ENCODE measurements at regions not wholly inside any gene's neighbourhood (a gene's known extent, or its start where the extent isn't known, plus 50 kb on each side); places are given as distances from the start of the nearest gene placed in this dataset.

GRCh38 chr1:116255486-116256285 is 117.4 kb upstream of the ATP1A1 start:
- no peak for TF ChIP-seq CTCF (IDR thresholded peaks at IDR 0.05; ENCODE audit: insufficient read depth, low read depth, low read length)
- DNase-seq (ENCODE audit: low read depth): peak; percentile 6
- H3K4me3 ChIP-seq (ENCODE audit: low read depth, low read length): no peak overlapping the region

GRCh38 chr1:116256286-116256649 is 116.8 kb upstream of the ATP1A1 start:
- TF ChIP-seq CTCF (IDR thresholded peaks at IDR 0.05; ENCODE audit: insufficient read depth, low read depth, low read length): no peak
- DNase-seq (ENCODE audit: low read depth): no peak
- H3K4me3 ChIP-seq (ENCODE audit: low read depth, low read length): no peak overlapping the region

- no peak for TF ChIP-seq CTCF (IDR thresholded peaks at IDR 0.05; ENCODE audit: insufficient read depth, low read depth, low read length)
- H3K4me3 ChIP-seq (ENCODE audit: low read depth, low read length): no peak overlapping the region
- no peak for DNase-seq (ENCODE audit: low read depth)
Measured at GRCh38 chr1:116256875-116257274, 116.2 kb upstream of the ATP1A1 start.

- DNase-seq (ENCODE audit: low read depth): no peak
- no peak overlapping the region for H3K4me3 ChIP-seq (ENCODE audit: low read depth, low read length)
- no peak for TF ChIP-seq CTCF (IDR thresholded peaks at IDR 0.05; ENCODE audit: insufficient read depth, low read depth, low read length)
Measured at GRCh38 chr1:116257341-116257767, 115.7 kb upstream of the ATP1A1 start.

GRCh38 chr1:116257836-116258235 is 115.2 kb upstream of the ATP1A1 start:
- no peak for TF ChIP-seq CTCF (IDR thresholded peaks at IDR 0.05; ENCODE audit: insufficient read depth, low read depth, low read length)
- DNase-seq (ENCODE audit: low read depth): no peak
- H3K4me3 ChIP-seq (ENCODE audit: low read depth, low read length): no peak overlapping the region

- no peak for DNase-seq (ENCODE audit: low read depth)
- TF ChIP-seq CTCF (IDR thresholded peaks at IDR 0.05; ENCODE audit: insufficient read depth, low read depth, low read length): no peak
- H3K4me3 ChIP-seq (ENCODE audit: low read depth, low read length): no peak overlapping the region
Measured at GRCh38 chr1:116258668-116259419, 114.2 kb upstream of the ATP1A1 start.
